ENCODE measurements at regions not wholly inside any gene's neighbourhood (a gene's known extent, or its start where the extent isn't known, plus 50 kb on each side); places are given as distances from the start of the nearest gene placed in this dataset.

- FAIRE-seq, result no peak
- H3K36me3 ChIP-seq (ENCODE audit: control insufficient read depth in 2 of 4, insufficient read depth in 4 of 4, low read length in 3 of 4), result no peaks in the 10 kb centered on the region
- no peak overlapping the region for H4K91ac ChIP-seq (replicated peaks; ENCODE audit: insufficient read length, low read length)
- ChIA-PET CTCF (ENCODE audit: partially characterized antibody) (no interaction called here), POLR2A (ENCODE audit: partially characterized antibody) (no interaction called here)
- H2BK20ac ChIP-seq (ENCODE audit: low read length), result no peak overlapping the region
- no peak overlapping the region for H2BK15ac ChIP-seq (ENCODE audit: low read length)
- H3K79me2 ChIP-seq (ENCODE audit: control insufficient read depth in 1 of 2, insufficient read depth in 2 of 2, low read length in 2 of 2), result no peaks in the 10 kb centered on the region
- no peak overlapping the region for H2BK5ac ChIP-seq (ENCODE audit: low read depth, low read length)
- no peak overlapping the region for H3K23ac ChIP-seq (ENCODE audit: insufficient read length)
- WGBS, 2 experiments (ENCODE audit: extremely low coverage in 1 of 2, insufficient coverage in 1 of 2, insufficient read length in 1 of 2, insufficient replicate concordance in 2 of 2, low coverage in 1 of 2, low lambda C conversion rate in 2 of 2, missing lambda C conversion rate in 1 of 2), result 37% methylated on average over 1 of the region's 1 CpG; no CpG with 5 or more reads in 1 of the 2 experiments
- H3K27ac ChIP-seq (ENCODE audit: low read depth, low read length), result no peak overlapping the region
- no peak overlapping the region for H4K5ac ChIP-seq (ENCODE audit: insufficient read length, low read depth, low read length)
- no peak overlapping the region for H3K18ac ChIP-seq (ENCODE audit: extremely low read depth, low read length)
- H3K4ac ChIP-seq (replicated peaks; ENCODE audit: insufficient read length, low read depth, low read length), result no peak overlapping the region
- no peaks in the 10 kb centered on the region for H3K79me1 ChIP-seq (ENCODE audit: low read depth, low read length)
- H3K4me1 ChIP-seq (replicated peaks in 1 of 4; ENCODE audit: control insufficient read depth in 3 of 4, insufficient read depth in 4 of 4, low read length in 3 of 4), result no peaks in the 10 kb centered on the region
- no peak overlapping the region for H3K4me2 ChIP-seq (ENCODE audit: insufficient read depth in 1 of 2, low read depth in 2 of 2, low read length in 2 of 2)
- no peak overlapping the region for H3K4me3 ChIP-seq (ENCODE audit: extremely low read depth in 1 of 4, insufficient read depth in 2 of 4, low read depth in 3 of 4, low read length in 4 of 4)
- H4K20me1 ChIP-seq (replicated peaks in 1 of 2; ENCODE audit: control insufficient read depth in 1 of 2, insufficient read depth in 2 of 2, low read length in 2 of 2), result no peaks in the 10 kb centered on the region
- H3K27me3 ChIP-seq (replicated peaks in 1 of 4; ENCODE audit: control insufficient read depth in 3 of 4, extremely low read depth in 1 of 4, insufficient read depth in 3 of 4, low read length in 3 of 4), result no peaks in the 10 kb centered on the region
- DNase-seq (ENCODE audit: low read depth in 1 of 2, low spot score in 2 of 2), result no peak
- no peak overlapping the region for H3K9ac ChIP-seq (replicated peaks in 1 of 4; ENCODE audit: extremely low read depth in 1 of 4, low read depth in 3 of 4, low read length in 3 of 4)
- no peak overlapping the region for H2BK12ac ChIP-seq (ENCODE audit: low read depth, low read length)
- H3K23me2 ChIP-seq (ENCODE audit: low read depth, low read length), result no peaks in the 10 kb centered on the region
- no peak overlapping the region for H2BK120ac ChIP-seq (replicated peaks; ENCODE audit: low read depth, low read length)
- H2AK5ac ChIP-seq (ENCODE audit: low read depth, low read length), result no peak overlapping the region
- H3K14ac ChIP-seq (ENCODE audit: insufficient read length), result no peak overlapping the region
- H3K9me3 ChIP-seq (ENCODE audit: insufficient read depth in 2 of 2, low read depth in 1 of 2, low read length in 1 of 2), result peaks cover 6 to 8% of the 10 kb centered on the region in 2 experiments
- no peak overlapping the region for H2AFZ ChIP-seq (ENCODE audit: low read length)
- H4K8ac ChIP-seq (ENCODE audit: extremely low read depth, insufficient read depth, low read length), result no peak overlapping the region
- H3K56ac ChIP-seq (replicated peaks; ENCODE audit: insufficient read length, low read depth, low read length), result no peak overlapping the region
- TF ChIP-seq SRF (IDR thresholded peaks at IDR 0.05; ENCODE audit: low read depth, low read length) (no peak), SP4 (IDR thresholded peaks at IDR 0.05; ENCODE audit: low read length) (no peak), HDAC6 (IDR thresholded peaks at IDR 0.05; ENCODE audit: low read depth, low read length) (no peak), GABPA (IDR thresholded peaks at IDR 0.05; ENCODE audit: borderline replicate concordance, insufficient read depth, low read length) (no peak), TAF7 (optimal IDR thresholded peaks at IDR 0.05; ENCODE audit: borderline replicate concordance, low read depth, low read length) (no peak), CTCF (IDR thresholded peaks at IDR 0.05; ENCODE audit: control extremely low read depth in 1 of 3, insufficient read depth in 1 of 3, low read depth in 1 of 3, low read length in 3 of 3) (no peak), RFX5 (IDR thresholded peaks at IDR 0.05; ENCODE audit: borderline replicate concordance, low read depth, low read length) (no peak), NANOG (IDR thresholded peaks at IDR 0.05; ENCODE audit: insufficient read depth, low read depth, low read length, poor library complexity, severe bottlenecking) (no peak), EZH2 (IDR thresholded peaks at IDR 0.05; ENCODE audit: low read depth, low read length, severe bottlenecking) (no peak), BCL11A (IDR thresholded peaks at IDR 0.05; ENCODE audit: low read depth in 2 of 2, low read length in 2 of 2) (no peak)
Measured at GRCh38 chr15:95693917-95694316, 636.6 kb upstream of the NR2F2 start.

All from H1 (cell line).